Liver (tissue), 8 donors: ENCODE measurements at regions not wholly inside any gene's neighbourhood (a gene's known extent, or its start where the extent isn't known, plus 50 kb on each side); places are given as distances from the start of the nearest gene placed in this dataset.

Experiments used
- DNase-seq: peaks from one replicate; pipeline ENCODE4 v3.0.0-alpha.2; 2017; ENCODE audit warnings: low spot score
- H3K27ac ChIP-seq, 2 donors: one replicate each; pipeline ENCODE4 v1.7.0; 2013; ENCODE audit warnings: inconsistent platforms in 2 of 2, low read length in 2 of 2, control low read depth in 1 of 2, low read depth in 1 of 2, mild to moderate bottlenecking in 1 of 2
- H3K27me3 ChIP-seq, 4 donors: one replicate each; pipeline versions ENCODE4 v1.6.1 to v1.7.0; 2013; ENCODE audit warnings: low read length in 3 of 4, inconsistent platforms in 1 of 4, mild to moderate bottlenecking in 1 of 4, moderate library complexity in 1 of 4; ENCODE audit not compliant: control insufficient read depth in 4 of 4, insufficient read depth in 4 of 4
- H3K36me3 ChIP-seq, 4 donors: one replicate each; pipeline versions ENCODE4 v1.6.1 to v1.7.0; 2013; ENCODE audit warnings: low read length in 3 of 4, mild to moderate bottlenecking in 3 of 4, low read depth in 1 of 4, moderate library complexity in 1 of 4; ENCODE audit not compliant: control insufficient read depth in 4 of 4, insufficient read depth in 3 of 4
- H3K4me1 ChIP-seq, 4 donors: one replicate each; pipeline versions ENCODE4 v1.6.1 to v1.7.0; 2013; ENCODE audit warnings: low read length in 3 of 4, mild to moderate bottlenecking in 3 of 4, moderate library complexity in 1 of 4; ENCODE audit not compliant: control insufficient read depth in 4 of 4, insufficient read depth in 4 of 4
- H3K4me3 ChIP-seq, 3 donors: one replicate each; pipeline versions ENCODE4 v1.6.1 to v1.7.0; 2013; ENCODE audit warnings: low read length in 3 of 3, control low read depth in 1 of 3, low read depth in 1 of 3, mild to moderate bottlenecking in 1 of 3
- H3K9ac ChIP-seq, 2 donors: one replicate each; pipeline ENCODE4 v1.7.0; 2013; ENCODE audit warnings: low read length in 2 of 2, mild to moderate bottlenecking in 2 of 2, moderate library complexity in 2 of 2, control low read depth in 1 of 2, low read depth in 1 of 2
- H3K9me3 ChIP-seq, 4 donors: one replicate each; pipeline versions ENCODE4 v1.6.1 to v1.7.0; 2013; ENCODE audit warnings: low read length in 3 of 4; ENCODE audit not compliant: control insufficient read depth in 4 of 4
- EGR1 ChIP-seq, 2 donors: IDR thresholded peaks; 2 replicates each; pipeline ENCODE4 v1.6.1; 2016 to 2018; ENCODE audit warnings: antibody characterized with exemption in 2 of 2, low read depth in 2 of 2
- FOXA1 ChIP-seq: IDR thresholded peaks from 2 replicates; pipeline ENCODE4 v1.6.1; 2016; ENCODE audit warnings: antibody characterized with exemption
- FOXA2 ChIP-seq: IDR thresholded peaks from 2 replicates; pipeline ENCODE4 v1.6.1; 2016; ENCODE audit warnings: antibody characterized with exemption
- GABPA ChIP-seq, 2 donors: IDR thresholded peaks in 1 of 2; conservative IDR thresholded peaks in 1 of 2; 2 replicates each; pipeline ENCODE4 v1.6.1; 2016; ENCODE audit warnings: antibody characterized with exemption in 2 of 2, mild to moderate bottlenecking in 1 of 2, moderate library complexity in 1 of 2
- HNF4A ChIP-seq, 2 donors: conservative IDR thresholded peaks; 2 replicates each; pipeline ENCODE4 v1.6.1; 2016; ENCODE audit warnings: antibody characterized with exemption in 2 of 2, mild to moderate bottlenecking in 2 of 2
- HNF4G ChIP-seq: IDR thresholded peaks from 2 replicates; pipeline ENCODE4 v1.6.1; 2016; ENCODE audit warnings: antibody characterized with exemption
- JUND ChIP-seq, 2 donors: IDR thresholded peaks; 2 replicates each; pipeline ENCODE4 v1.6.1; 2016; ENCODE audit warnings: antibody characterized with exemption in 2 of 2
- NR2F2 ChIP-seq: IDR thresholded peaks from 2 replicates; pipeline ENCODE4 v1.6.1; 2016; ENCODE audit warnings: antibody characterized with exemption
- RAD21 ChIP-seq, 2 donors: IDR thresholded peaks; 2 replicates each; pipeline ENCODE4 v1.6.1; 2016; ENCODE audit warnings: antibody characterized with exemption in 2 of 2, mild to moderate bottlenecking in 2 of 2
- REST ChIP-seq: IDR thresholded peaks from 2 replicates; pipeline ENCODE4 v1.6.1; 2016; ENCODE audit warnings: antibody characterized with exemption, mild to moderate bottlenecking
- RXRA ChIP-seq, 2 donors: IDR thresholded peaks; 2 replicates each; pipeline ENCODE4 v1.6.1; 2017 to 2018; ENCODE audit warnings: antibody characterized with exemption in 2 of 2, mild to moderate bottlenecking in 1 of 2
- SP1 ChIP-seq: IDR thresholded peaks from 2 replicates; pipeline ENCODE4 v1.6.1; 2018; ENCODE audit warnings: antibody characterized with exemption, mild to moderate bottlenecking
- TAF1 ChIP-seq: conservative IDR thresholded peaks from 2 replicates; pipeline ENCODE4 v1.6.1; 2016; ENCODE audit warnings: antibody characterized with exemption, mild to moderate bottlenecking
- YY1 ChIP-seq: IDR thresholded peaks from 2 replicates; pipeline ENCODE4 v1.6.1; 2016; ENCODE audit warnings: antibody characterized with exemption, mild to moderate bottlenecking
- ZBTB33 ChIP-seq: IDR thresholded peaks from 2 replicates; pipeline ENCODE4 v1.6.1; 2016; ENCODE audit warnings: antibody characterized with exemption
- WGBS: extraction: QIAGEN DNeasy Blood & Tissue Kit; methylation state at CpG from one replicate; pipeline ENCODE4 v1.1.7; 2013; 5-methylcytosine and 5-hydroxymethylcytosine counted together
- TF ChIP-seq, protein P1 (sequence below): fragments of 150-350 bp; IDR thresholded peaks from 2 replicates; pipeline ENCODE4 v1.5.1; 2017; ENCODE audit warnings: improper control_type of control experiment, low read depth, low read length; ENCODE audit not compliant: missing input control
- TF ChIP-seq, protein P2 (sequence below): IDR thresholded peaks from 2 replicates; pipeline ENCODE4 v1.6.1; 2016; ENCODE audit warnings: antibody characterized with exemption
- TF ChIP-seq, protein P3 (sequence below): IDR thresholded peaks from 2 replicates; pipeline ENCODE4 v1.6.1; 2016; ENCODE audit warnings: antibody characterized with exemption
- donor health status: healthy.
- donor health status: healthy.
- donor health status: healthy.
- donor health status: healthy.
- donor health status: healthy.

DNA sequence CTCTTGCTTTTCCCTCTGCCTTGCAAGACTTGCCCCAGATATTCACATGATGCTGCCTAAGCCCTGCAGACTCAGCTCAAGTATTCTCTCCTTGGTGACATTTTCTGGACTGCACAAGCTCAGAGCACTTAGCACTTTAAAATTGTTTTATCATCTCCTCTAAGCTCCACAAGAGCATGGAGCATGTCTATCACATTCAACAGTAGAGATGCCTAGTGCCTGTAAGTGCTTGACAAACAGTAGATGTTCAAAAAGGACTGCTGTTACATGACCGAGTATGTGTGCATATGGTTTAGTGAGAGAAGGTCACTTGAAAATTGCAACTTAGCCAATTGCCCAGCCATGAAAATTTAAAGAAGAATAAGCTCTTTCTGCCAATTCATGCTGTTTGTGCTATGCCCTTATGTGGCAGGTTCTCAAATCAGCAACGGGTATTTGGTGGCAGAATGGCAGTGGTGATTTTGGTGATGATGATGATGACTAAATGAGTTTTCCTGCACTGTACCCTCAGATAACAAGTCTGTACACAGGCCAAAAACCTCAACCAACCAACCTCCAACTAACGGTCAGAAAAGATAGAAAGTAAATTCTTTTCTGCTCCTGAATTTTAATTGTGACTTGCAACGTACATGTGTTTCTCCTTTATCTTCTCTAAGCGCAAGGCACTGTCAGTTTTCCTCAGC, 647.2 kb upstream of the UBE2E2 start:
- H3K27me3 ChIP-seq = no peaks in the 10 kb centered on the region
- H3K27ac ChIP-seq = no peak overlapping the region
- no peaks in the 10 kb centered on the region for H3K4me1 ChIP-seq
- 68% methylated on average over 5 of the region's 5 CpGs for WGBS
- no peak for DNase-seq
- H3K36me3 ChIP-seq = no peaks in the 10 kb centered on the region
- H3K9me3 ChIP-seq = no peaks in the 10 kb centered on the region
- H3K9ac ChIP-seq = no peak overlapping the region
- TF ChIP-seq HNF4G = no peak
- TF ChIP-seq, protein P1, sequence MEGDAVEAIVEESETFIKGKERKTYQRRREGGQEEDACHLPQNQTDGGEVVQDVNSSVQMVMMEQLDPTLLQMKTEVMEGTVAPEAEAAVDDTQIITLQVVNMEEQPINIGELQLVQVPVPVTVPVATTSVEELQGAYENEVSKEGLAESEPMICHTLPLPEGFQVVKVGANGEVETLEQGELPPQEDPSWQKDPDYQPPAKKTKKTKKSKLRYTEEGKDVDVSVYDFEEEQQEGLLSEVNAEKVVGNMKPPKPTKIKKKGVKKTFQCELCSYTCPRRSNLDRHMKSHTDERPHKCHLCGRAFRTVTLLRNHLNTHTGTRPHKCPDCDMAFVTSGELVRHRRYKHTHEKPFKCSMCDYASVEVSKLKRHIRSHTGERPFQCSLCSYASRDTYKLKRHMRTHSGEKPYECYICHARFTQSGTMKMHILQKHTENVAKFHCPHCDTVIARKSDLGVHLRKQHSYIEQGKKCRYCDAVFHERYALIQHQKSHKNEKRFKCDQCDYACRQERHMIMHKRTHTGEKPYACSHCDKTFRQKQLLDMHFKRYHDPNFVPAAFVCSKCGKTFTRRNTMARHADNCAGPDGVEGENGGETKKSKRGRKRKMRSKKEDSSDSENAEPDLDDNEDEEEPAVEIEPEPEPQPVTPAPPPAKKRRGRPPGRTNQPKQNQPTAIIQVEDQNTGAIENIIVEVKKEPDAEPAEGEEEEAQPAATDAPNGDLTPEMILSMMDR = no peak
- TF ChIP-seq HNF4A (conservative IDR thresholded peaks at IDR 0.05) = no peak
- TF ChIP-seq SP1 = no peak
- no peak for TF ChIP-seq EGR1 (IDR thresholded peaks at IDR 0.05; ENCODE audit: low read depth in 2 of 2)
- TF ChIP-seq NR2F2 = no peak
- TF ChIP-seq FOXA2 = no peak
- TF ChIP-seq TAF1 = no peak
- no peak for TF ChIP-seq GABPA (IDR thresholded peaks at IDR 0.05 in 1 of 2, conservative IDR thresholded peaks at IDR 0.05 in 1 of 2)
- no peak for TF ChIP-seq JUND (IDR thresholded peaks at IDR 0.05)
- TF ChIP-seq, protein P2, sequence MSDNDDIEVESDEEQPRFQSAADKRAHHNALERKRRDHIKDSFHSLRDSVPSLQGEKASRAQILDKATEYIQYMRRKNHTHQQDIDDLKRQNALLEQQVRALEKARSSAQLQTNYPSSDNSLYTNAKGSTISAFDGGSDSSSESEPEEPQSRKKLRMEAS = no peak
- TF ChIP-seq ZBTB33 = no peak
- TF ChIP-seq RAD21 (IDR thresholded peaks at IDR 0.05) = no peak
- no peak for TF ChIP-seq FOXA1
- TF ChIP-seq YY1 = no peak
- TF ChIP-seq RXRA (IDR thresholded peaks at IDR 0.05) = no peak
- no peak for TF ChIP-seq REST
- no peak overlapping the region for H3K4me3 ChIP-seq

GRCh38 chr3:22565393-22565792, 637.7 kb upstream of the UBE2E2 start:
- no peaks in the 10 kb centered on the region for H3K9me3 ChIP-seq
- no peaks in the 10 kb centered on the region for H3K27me3 ChIP-seq
- no peak overlapping the region for H3K9ac ChIP-seq
- no peak for TF ChIP-seq REST
- TF ChIP-seq, protein P1 = no peak
- TF ChIP-seq, protein P3, sequence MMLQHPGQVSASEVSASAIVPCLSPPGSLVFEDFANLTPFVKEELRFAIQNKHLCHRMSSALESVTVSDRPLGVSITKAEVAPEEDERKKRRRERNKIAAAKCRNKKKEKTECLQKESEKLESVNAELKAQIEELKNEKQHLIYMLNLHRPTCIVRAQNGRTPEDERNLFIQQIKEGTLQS = no peak
- H3K4me3 ChIP-seq = no peak overlapping the region
- H3K27ac ChIP-seq = no peak overlapping the region
- H3K4me1 ChIP-seq = no peaks in the 10 kb centered on the region
- DNase-seq = no peak
- no peaks in the 10 kb centered on the region for H3K36me3 ChIP-seq
